Lung (tissue), 11 donors: ENCODE measurements at regions not wholly inside any gene's neighbourhood (a gene's known extent, or its start where the extent isn't known, plus 50 kb on each side); places are given as distances from the start of the nearest gene placed in this dataset.

Experiments used
- ATAC-seq: fragments of 200-7000 bp; cut with Tn5 transposase; one replicate; pipeline ENCODE4 v1.9.1; 2020; ENCODE audit warnings: moderate number of reproducible peaks; ENCODE audit not compliant: insufficient read depth, low FRiP score
- DNase-seq, 3 donors: peaks; one replicate each; pipeline ENCODE4 v3.0.0-alpha.2; 2013 to 2017
- H3K27ac ChIP-seq, 2 donors: one replicate each; pipeline ENCODE4 v1.5.1; 2013; ENCODE audit warnings: mild to moderate bottlenecking in 2 of 2, moderate library complexity in 2 of 2, control low read depth in 1 of 2, inconsistent platforms in 1 of 2, low read depth in 1 of 2, low read length in 1 of 2
- H3K27me3 ChIP-seq, 3 donors: one replicate each; pipeline ENCODE4 v1.5.1; 2013; ENCODE audit warnings: low read length in 2 of 3; ENCODE audit not compliant: control insufficient read depth in 3 of 3, insufficient read depth in 3 of 3
- H3K36me3 ChIP-seq, 4 donors: one replicate each; pipeline ENCODE4 v1.5.1; 2013; ENCODE audit warnings: low read length in 4 of 4, mild to moderate bottlenecking in 1 of 4, moderate library complexity in 1 of 4; ENCODE audit not compliant: control insufficient read depth in 4 of 4, insufficient read depth in 4 of 4
- H3K4me1 ChIP-seq, 5 donors: one replicate each; pipeline ENCODE4 v1.5.1; 2013; ENCODE audit warnings: low read length in 5 of 5, mild to moderate bottlenecking in 2 of 5, moderate library complexity in 1 of 5; ENCODE audit not compliant: control insufficient read depth in 5 of 5, insufficient read depth in 5 of 5
- H3K4me3 ChIP-seq: one replicate; pipeline ENCODE4 v1.5.1; 2013; ENCODE audit warnings: mild to moderate bottlenecking, control low read depth, moderate library complexity
- H3K9ac ChIP-seq, 2 donors: one replicate each; pipeline ENCODE4 v1.5.1; 2013; ENCODE audit warnings: low read length in 2 of 2, control low read depth in 1 of 2; ENCODE audit not compliant: insufficient read depth in 1 of 2
- H3K9me3 ChIP-seq, 4 donors: one replicate each; pipeline ENCODE4 v1.5.1; 2013; ENCODE audit warnings: low read length in 3 of 4, mild to moderate bottlenecking in 1 of 4, moderate library complexity in 1 of 4; ENCODE audit not compliant: control insufficient read depth in 4 of 4, insufficient read depth in 3 of 4
- CTCF ChIP-seq: IDR thresholded peaks from 2 replicates; pipeline ENCODE4 v1.5.1; 2012; ENCODE audit warnings: mild to moderate bottlenecking; ENCODE audit errors: control extremely low read depth, extremely low read depth
- WGBS, 2 donors: extraction: QIAGEN DNeasy Blood & Tissue Kit; methylation state at CpG; one replicate each; pipeline ENCODE4 v1.1.7; 2013; 5-methylcytosine and 5-hydroxymethylcytosine counted together
- donor health status: control.
- donor health status: control.
- donor health status: Bipolar disorder and iron deficiency.
- donor health status: healthy.
- donor health status: DM: yes; HTN: yes; CAD: no.

GRCh38 chr10:60536529-60537114, 146.9 kb upstream of the ANK3 start:
- Histone ChIP-seq H3K9me3 (no peaks in the 10 kb centered on the region), H3K27me3 (no peaks in the 10 kb centered on the region), H3K4me1 (peaks cover 0 to 6% (median 0%) of the 10 kb centered on the region in 5 donors), H3K4me3 (no peak overlapping the region), H3K27ac (no peak overlapping the region), H3K9ac (no peak overlapping the region), H3K36me3 (no peaks in the 10 kb centered on the region)
- no peak for ATAC-seq
- WGBS, 2 donors: 82 to 90% methylated on average over 7 of the region's 7 CpGs
- no peak for DNase-seq
- TF ChIP-seq CTCF: no peak

- TF ChIP-seq CTCF: no peak
- ATAC-seq (no peak), DNase-seq (no peak)
- no peaks in the 10 kb centered on the region for H3K9me3 ChIP-seq
- peaks cover 0 to 12% (median 0%) of the 10 kb centered on the region in 5 donors for H3K4me1 ChIP-seq
- WGBS, 2 donors: 77 to 89% methylated on average over 1 of the region's 1 CpG
- no peak overlapping the region for H3K9ac ChIP-seq
- no peaks in the 10 kb centered on the region for H3K27me3 ChIP-seq
- H3K27ac ChIP-seq: no peak overlapping the region
- no peaks in the 10 kb centered on the region for H3K36me3 ChIP-seq
- no peak overlapping the region for H3K4me3 ChIP-seq
Observed at GRCh38 chr10:60535427-60535826, 145.8 kb upstream of the ANK3 start.

- Histone ChIP-seq H3K4me1 (peaks cover 0 to 12% (median 0%) of the 10 kb centered on the region in 5 donors), H3K4me3 (no peak overlapping the region), H3K36me3 (no peaks in the 10 kb centered on the region), H3K9me3 (no peaks in the 10 kb centered on the region), H3K27me3 (no peaks in the 10 kb centered on the region), H3K27ac (no peak overlapping the region), H3K9ac (no peak overlapping the region)
- WGBS, 2 donors: 87 to 91% methylated on average over 4 of the region's 4 CpGs
- TF ChIP-seq CTCF: no peak
- ATAC-seq (no peak), DNase-seq (no peak)
Observed at GRCh38 chr10:60534761-60535389, 145.2 kb upstream of the ANK3 start.
